GM21515 (cell line): ENCODE measurements at regions not wholly inside any gene's neighbourhood (a gene's known extent, or its start where the extent isn't known, plus 50 kb on each side); places are given as distances from the start of the nearest gene placed in this dataset.

Experiments used
- ATAC-seq: cut with Tn5 transposase; IDR thresholded peaks from one replicate; pipeline ENCODE4 v1.9.1; 2021; ENCODE audit not compliant: unreplicated experiment

GRCh38 chr4:22220965-22221364 lies 272.4 kb upstream of the KCNIP4 start:
- ATAC-seq = no peak

- no peak for ATAC-seq
These were observed 268.9 kb upstream of the KCNIP4 start for GRCh38 chr4:22217480-22217879.

- no peak for ATAC-seq
These were observed 267.7 kb upstream of the KCNIP4 start for GRCh38 chr4:22216278-22216677.

GRCh38 chr4:22215084-22215483 lies 266.5 kb upstream of the KCNIP4 start:
- ATAC-seq = no peak

- no peak for ATAC-seq
These were observed 255.1 kb upstream of the KCNIP4 start for GRCh38 chr4:22203711-22204011.

- no peak for ATAC-seq
These were observed 254.6 kb upstream of the KCNIP4 start for GRCh38 chr4:22202975-22203710.

- no peak for ATAC-seq
These were observed 253.8 kb upstream of the KCNIP4 start for GRCh38 chr4:22202246-22202974.

- no peak for ATAC-seq
These were observed 252.7 kb upstream of the KCNIP4 start for GRCh38 chr4:22201256-22201655.

GRCh38 chr4:22196551-22196950 lies 248.0 kb upstream of the KCNIP4 start:
- no peak for ATAC-seq

GRCh38 chr4:22192084-22192511 lies 243.5 kb upstream of the KCNIP4 start:
- no peak for ATAC-seq

GRCh38 chr4:22191565-22191964 lies 243.0 kb upstream of the KCNIP4 start:
- ATAC-seq = no peak

GRCh38 chr4:22190855-22191254 lies 242.3 kb upstream of the KCNIP4 start:
- no peak for ATAC-seq

GRCh38 chr4:22187203-22187820 lies 238.7 kb upstream of the KCNIP4 start:
- no peak for ATAC-seq

GRCh38 chr4:22181736-22182135 lies 233.2 kb upstream of the KCNIP4 start:
- no peak for ATAC-seq

- no peak for ATAC-seq
These were observed 230.7 kb upstream of the KCNIP4 start for GRCh38 chr4:22179124-22179874.

- no peak for ATAC-seq
These were observed 226.1 kb upstream of the KCNIP4 start for GRCh38 chr4:22174640-22175039.

GRCh38 chr4:22170353-22170752 lies 221.8 kb upstream of the KCNIP4 start:
- no peak for ATAC-seq

GRCh38 chr4:22167201-22167600 lies 218.6 kb upstream of the KCNIP4 start:
- ATAC-seq = no peak

- no peak for ATAC-seq
These were observed 213.9 kb upstream of the KCNIP4 start for GRCh38 chr4:22162454-22162853.

GRCh38 chr4:22130741-22131140 lies 182.2 kb upstream of the KCNIP4 start:
- ATAC-seq = no peak

GRCh38 chr4:22129454-22130029 lies 181.0 kb upstream of the KCNIP4 start:
- no peak for ATAC-seq
